Kidney epithelial cell (primary cell): ENCODE measurements at regions not wholly inside any gene's neighbourhood (a gene's known extent, or its start where the extent isn't known, plus 50 kb on each side); places are given as distances from the start of the nearest gene placed in this dataset.

ENCODE experiments used
- DNase-seq: peaks from one replicate; pipeline ENCODE4 v3.0.0-alpha.2; 2010; ENCODE audit warnings: low read depth
- H3K27me3 ChIP-seq: 2 replicates; pipeline ENCODE4 v1.6.0; 2011; ENCODE audit warnings: low read length; ENCODE audit not compliant: control insufficient read depth, insufficient read depth
- H3K36me3 ChIP-seq: 2 replicates; pipeline ENCODE4 v1.5.1; 2011; ENCODE audit warnings: low read length; ENCODE audit not compliant: control insufficient read depth, insufficient read depth
- H3K4me3 ChIP-seq: 2 replicates; pipeline ENCODE4 v1.5.1; 2011; ENCODE audit warnings: low read depth, mild to moderate bottlenecking, control low read depth, low read length
- TF ChIP-seq, protein P1 (sequence below): IDR thresholded peaks from 2 replicates; pipeline ENCODE4 v1.5.1; 2011; ENCODE audit warnings: mild to moderate bottlenecking, moderate library complexity, low read length, control low read depth, inconsistent platforms; ENCODE audit not compliant: insufficient read depth, poor library complexity, severe bottlenecking

DNA sequence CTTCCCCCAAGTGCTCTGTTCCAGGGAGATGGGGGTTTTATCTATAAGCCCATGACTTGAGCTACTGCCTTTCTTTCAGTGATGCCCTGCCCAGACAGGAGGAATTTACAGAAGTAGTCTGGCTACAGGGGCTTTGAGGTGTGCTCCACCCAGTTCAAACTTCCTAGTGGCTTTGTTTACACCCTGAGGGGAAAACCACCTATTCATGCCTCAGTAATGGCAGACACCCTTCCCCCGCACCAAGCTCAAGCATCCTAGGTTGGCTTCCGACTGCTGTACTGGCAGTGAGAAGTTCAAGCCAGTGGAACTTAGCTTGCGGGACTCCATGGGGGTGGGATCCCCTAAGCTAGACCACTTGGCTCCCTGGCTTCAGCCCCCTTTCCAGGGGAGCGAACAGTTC, 154.6 kb downstream of the IZUMO3 start:
- DNase-seq = no peak
- no peak overlapping the region for H3K4me3 ChIP-seq
- TF ChIP-seq, protein P1, sequence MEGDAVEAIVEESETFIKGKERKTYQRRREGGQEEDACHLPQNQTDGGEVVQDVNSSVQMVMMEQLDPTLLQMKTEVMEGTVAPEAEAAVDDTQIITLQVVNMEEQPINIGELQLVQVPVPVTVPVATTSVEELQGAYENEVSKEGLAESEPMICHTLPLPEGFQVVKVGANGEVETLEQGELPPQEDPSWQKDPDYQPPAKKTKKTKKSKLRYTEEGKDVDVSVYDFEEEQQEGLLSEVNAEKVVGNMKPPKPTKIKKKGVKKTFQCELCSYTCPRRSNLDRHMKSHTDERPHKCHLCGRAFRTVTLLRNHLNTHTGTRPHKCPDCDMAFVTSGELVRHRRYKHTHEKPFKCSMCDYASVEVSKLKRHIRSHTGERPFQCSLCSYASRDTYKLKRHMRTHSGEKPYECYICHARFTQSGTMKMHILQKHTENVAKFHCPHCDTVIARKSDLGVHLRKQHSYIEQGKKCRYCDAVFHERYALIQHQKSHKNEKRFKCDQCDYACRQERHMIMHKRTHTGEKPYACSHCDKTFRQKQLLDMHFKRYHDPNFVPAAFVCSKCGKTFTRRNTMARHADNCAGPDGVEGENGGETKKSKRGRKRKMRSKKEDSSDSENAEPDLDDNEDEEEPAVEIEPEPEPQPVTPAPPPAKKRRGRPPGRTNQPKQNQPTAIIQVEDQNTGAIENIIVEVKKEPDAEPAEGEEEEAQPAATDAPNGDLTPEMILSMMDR = no peak
- H3K27me3 ChIP-seq = no peaks in the 10 kb centered on the region
- H3K36me3 ChIP-seq = no peaks in the 10 kb centered on the region

DNA sequence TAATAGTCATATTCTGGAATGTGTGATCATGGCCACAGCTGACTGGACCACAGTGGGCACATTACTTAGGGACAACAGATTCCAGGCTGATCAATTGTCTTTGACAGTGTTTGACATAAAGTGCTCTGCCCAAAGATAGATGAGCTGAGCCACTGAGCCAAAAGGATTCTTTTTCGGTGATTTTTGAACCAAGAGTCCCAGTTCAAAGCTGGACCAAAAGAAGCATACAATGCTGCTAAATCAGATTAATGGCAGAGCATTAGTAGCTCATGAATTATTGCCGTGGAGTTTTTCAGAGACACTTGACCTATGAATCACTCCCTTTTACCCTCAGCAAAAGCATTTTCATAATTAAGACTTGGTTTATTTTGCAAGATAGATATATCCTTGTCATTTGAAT, 160.6 kb downstream of the IZUMO3 start:
- no peak for DNase-seq
- TF ChIP-seq, protein P1 = no peak
- Histone ChIP-seq H3K4me3 (no peak overlapping the region), H3K36me3 (no peaks in the 10 kb centered on the region), H3K27me3 (no peaks in the 10 kb centered on the region)

DNA sequence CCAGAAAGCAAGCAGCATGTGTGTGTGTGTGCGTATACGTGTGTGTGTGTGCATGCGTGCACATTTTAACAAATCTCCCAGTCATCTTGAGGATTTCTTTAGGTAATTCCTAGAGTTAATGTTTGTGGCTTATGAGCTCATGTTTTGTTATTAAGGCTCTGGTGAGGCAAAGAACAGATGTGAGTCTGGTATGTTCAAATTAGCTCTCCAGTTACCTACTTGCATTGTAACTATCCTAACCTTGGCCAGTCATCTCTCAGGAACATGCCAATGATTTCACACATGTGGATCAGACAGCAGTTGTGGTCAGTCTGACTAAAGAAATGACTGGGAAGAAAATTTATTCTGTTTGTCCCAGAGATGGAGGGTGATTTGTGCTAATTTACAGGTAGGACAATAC, 163.1 kb downstream of the IZUMO3 start:
- no peak for DNase-seq
- TF ChIP-seq, protein P1 = no peak
- H3K4me3 ChIP-seq = no peak overlapping the region
- no peaks in the 10 kb centered on the region for H3K36me3 ChIP-seq
- H3K27me3 ChIP-seq = no peaks in the 10 kb centered on the region

DNA sequence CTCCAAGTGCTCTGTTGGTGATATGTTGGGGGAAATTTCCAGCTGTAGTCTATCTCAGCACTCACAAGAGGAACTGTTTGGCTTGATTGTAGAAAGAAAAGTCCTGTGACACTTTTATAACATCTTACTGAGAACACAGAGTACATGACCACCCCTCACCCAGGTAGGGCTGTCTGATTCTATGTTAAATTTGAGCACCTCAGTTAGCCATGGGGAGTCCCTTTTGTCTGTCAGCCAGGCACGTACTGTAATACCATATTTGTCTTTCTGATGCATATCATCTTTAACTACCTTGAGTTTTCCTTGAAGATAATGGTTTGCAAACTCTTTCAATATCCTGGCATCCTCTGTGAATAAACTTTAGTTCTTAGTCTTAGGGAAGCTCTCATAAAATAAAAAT, 164.5 kb downstream of the IZUMO3 start:
- no peak for DNase-seq
- TF ChIP-seq, protein P1 = no peak
- Histone ChIP-seq H3K4me3 (no peak overlapping the region), H3K36me3 (no peaks in the 10 kb centered on the region), H3K27me3 (no peaks in the 10 kb centered on the region)

DNA sequence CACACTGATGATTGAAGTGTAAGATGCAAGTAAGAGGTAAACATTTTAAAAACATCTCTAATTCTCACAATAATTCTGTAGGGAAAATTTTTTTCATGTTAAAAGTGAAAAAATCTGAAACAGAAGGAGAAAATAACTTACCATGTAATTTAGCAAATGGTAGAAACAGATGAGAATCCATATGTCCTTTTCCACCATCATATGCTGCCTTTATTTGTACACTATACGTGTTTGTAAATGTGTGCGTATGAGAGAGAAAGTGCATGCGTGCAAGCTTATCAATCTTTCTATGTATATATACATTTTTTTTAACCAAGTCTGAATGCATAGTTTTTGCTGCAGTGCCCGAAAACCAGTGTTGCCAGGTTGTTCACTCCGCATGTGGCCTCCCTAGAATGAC, 186.7 kb downstream of the IZUMO3 start:
- TF ChIP-seq, protein P1 = no peak
- Histone ChIP-seq H3K36me3 (no peaks in the 10 kb centered on the region), H3K4me3 (no peak overlapping the region), H3K27me3 (no peaks in the 10 kb centered on the region)
- DNase-seq = no peak

DNA sequence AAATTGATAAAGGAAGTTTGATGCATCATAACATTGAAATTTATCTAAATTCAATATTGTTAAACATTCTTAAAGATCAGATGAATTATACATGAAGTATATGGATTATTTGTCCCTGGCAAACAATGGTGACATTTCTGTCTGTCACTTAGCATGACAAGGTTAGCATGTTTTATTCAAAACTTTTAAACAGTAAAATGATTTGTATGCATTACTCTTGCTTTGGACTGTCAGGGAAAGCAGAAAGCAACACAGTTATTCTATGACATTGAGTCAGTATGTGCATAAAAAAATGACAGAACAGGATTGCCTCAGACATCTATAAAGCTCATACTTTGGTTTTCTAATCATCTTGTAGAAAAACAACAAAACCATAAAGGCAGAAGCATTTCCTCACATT, 193.7 kb downstream of the IZUMO3 start:
- H3K36me3 ChIP-seq = no peaks in the 10 kb centered on the region
- H3K4me3 ChIP-seq = no peak overlapping the region
- TF ChIP-seq, protein P1 = no peak
- H3K27me3 ChIP-seq = no peaks in the 10 kb centered on the region
- DNase-seq = no peak
